ENCODE measurements at regions not wholly inside any gene's neighbourhood (a gene's known extent, or its start where the extent isn't known, plus 50 kb on each side); places are given as distances from the start of the nearest gene placed in this dataset.
"Not testable (repeated sequence)": the region's sequence is repeated elsewhere in the genome, so short reads cannot be mapped to it uniquely, and the experiment has no call there.

GRCh38 chr6:50899306-50899870, 80.7 kb downstream of the TFAP2B start:
- no peak for DNase-seq (ENCODE audit: low spot score)
- H3K36me3 Mint-ChIP-seq (ENCODE audit: low read depth) = no peaks in the 10 kb centered on the region
- peaks cover 1% of the 10 kb centered on the region for H3K27me3 Mint-ChIP-seq (ENCODE audit: insufficient read depth)
- no peaks in the 10 kb centered on the region for H3K4me1 Mint-ChIP-seq (ENCODE audit: low read depth)
- H3K9me3 Mint-ChIP-seq = no peaks in the 10 kb centered on the region
- H3K27ac Mint-ChIP-seq = no peak overlapping the region
- intact Hi-C loops (cut with micrococcal nuclease) = no loop called here
- no peak overlapping the region for H3K4me3 Mint-ChIP-seq

GRCh38 chr6:50902260-50902659, 83.6 kb downstream of the TFAP2B start:
- Mint-ChIP-seq H3K9me3 (no peaks in the 10 kb centered on the region), H3K36me3 (ENCODE audit: low read depth) (no peaks in the 10 kb centered on the region), H3K27me3 (ENCODE audit: insufficient read depth) (no peaks in the 10 kb centered on the region), H3K4me3 (no peak overlapping the region), H3K27ac (no peak overlapping the region), H3K4me1 (ENCODE audit: low read depth) (no peaks in the 10 kb centered on the region)
- no peak for DNase-seq (ENCODE audit: low spot score)
- intact Hi-C loops (cut with micrococcal nuclease) = no loop called here

GRCh38 chr6:50905297-50905696, 86.6 kb downstream of the TFAP2B start:
- Mint-ChIP-seq H3K4me3 (no peak overlapping the region), H3K4me1 (ENCODE audit: low read depth) (no peaks in the 10 kb centered on the region), H3K27ac (no peak overlapping the region), H3K27me3 (ENCODE audit: insufficient read depth) (no peaks in the 10 kb centered on the region), H3K9me3 (no peaks in the 10 kb centered on the region), H3K36me3 (ENCODE audit: low read depth) (no peaks in the 10 kb centered on the region)
- intact Hi-C loops (cut with micrococcal nuclease) = no loop called here
- DNase-seq (ENCODE audit: low spot score) = no peak

- DNase-seq (ENCODE audit: low spot score) = no peak
- H3K9me3 Mint-ChIP-seq = no peaks in the 10 kb centered on the region
- H3K4me3 Mint-ChIP-seq = no peak overlapping the region
- no peaks in the 10 kb centered on the region for H3K27me3 Mint-ChIP-seq (ENCODE audit: insufficient read depth)
- no peaks in the 10 kb centered on the region for H3K36me3 Mint-ChIP-seq (ENCODE audit: low read depth)
- intact Hi-C loops (cut with micrococcal nuclease) = no loop called here
- no peak overlapping the region for H3K27ac Mint-ChIP-seq
- no peaks in the 10 kb centered on the region for H3K4me1 Mint-ChIP-seq (ENCODE audit: low read depth)
Measured at GRCh38 chr6:50907565-50907964, 88.9 kb downstream of the TFAP2B start.

GRCh38 chr6:50913105-50913770, 94.6 kb downstream of the TFAP2B start:
- intact Hi-C loops (cut with micrococcal nuclease) = no loop called here
- no peaks in the 10 kb centered on the region for H3K36me3 Mint-ChIP-seq (ENCODE audit: low read depth)
- H3K4me3 Mint-ChIP-seq = no peak overlapping the region
- no peak for DNase-seq (ENCODE audit: low spot score)
- no peaks in the 10 kb centered on the region for H3K27me3 Mint-ChIP-seq (ENCODE audit: insufficient read depth)
- no peak overlapping the region for H3K27ac Mint-ChIP-seq
- no peaks in the 10 kb centered on the region for H3K9me3 Mint-ChIP-seq
- no peaks in the 10 kb centered on the region for H3K4me1 Mint-ChIP-seq (ENCODE audit: low read depth)

GRCh38 chr6:50921378-50921777, 102.7 kb downstream of the TFAP2B start:
- H3K27ac Mint-ChIP-seq; H3K27me3 Mint-ChIP-seq (ENCODE audit: insufficient read depth); intact Hi-C loops (cut with micrococcal nuclease); H3K4me1 Mint-ChIP-seq (ENCODE audit: low read depth); H3K36me3 Mint-ChIP-seq (ENCODE audit: low read depth); H3K4me3 Mint-ChIP-seq; DNase-seq (ENCODE audit: low spot score); H3K9me3 Mint-ChIP-seq: not testable (repeated sequence)

- DNase-seq (ENCODE audit: low spot score) = no peak
- Mint-ChIP-seq H3K27me3 (ENCODE audit: insufficient read depth) (no peaks in the 10 kb centered on the region), H3K27ac (no peak overlapping the region), H3K36me3 (ENCODE audit: low read depth) (no peaks in the 10 kb centered on the region), H3K4me3 (no peak overlapping the region), H3K4me1 (ENCODE audit: low read depth) (no peaks in the 10 kb centered on the region), H3K9me3 (peaks cover 9% of the 10 kb centered on the region)
- intact Hi-C loops (cut with micrococcal nuclease) = no loop called here
Measured at GRCh38 chr6:50921968-50922367, 103.3 kb downstream of the TFAP2B start.

GRCh38 chr6:50922579-50923525, 104.2 kb downstream of the TFAP2B start:
- H3K9me3 Mint-ChIP-seq = peaks cover 9% of the 10 kb centered on the region
- DNase-seq (ENCODE audit: low spot score) = no peak
- intact Hi-C loops (cut with micrococcal nuclease) = no loop called here
- H3K27me3 Mint-ChIP-seq (ENCODE audit: insufficient read depth) = no peaks in the 10 kb centered on the region
- H3K36me3 Mint-ChIP-seq (ENCODE audit: low read depth) = no peaks in the 10 kb centered on the region
- H3K27ac Mint-ChIP-seq = no peak overlapping the region
- no peaks in the 10 kb centered on the region for H3K4me1 Mint-ChIP-seq (ENCODE audit: low read depth)
- H3K4me3 Mint-ChIP-seq = no peak overlapping the region

GRCh38 chr6:50924758-50925157, 106.1 kb downstream of the TFAP2B start:
- DNase-seq (ENCODE audit: low spot score) = no peak
- H3K27me3 Mint-ChIP-seq (ENCODE audit: insufficient read depth) = no peaks in the 10 kb centered on the region
- intact Hi-C loops (cut with micrococcal nuclease) = no loop called here
- peaks cover 9% of the 10 kb centered on the region for H3K9me3 Mint-ChIP-seq
- no peak overlapping the region for H3K27ac Mint-ChIP-seq
- H3K4me3 Mint-ChIP-seq = no peak overlapping the region
- no peaks in the 10 kb centered on the region for H3K4me1 Mint-ChIP-seq (ENCODE audit: low read depth)
- H3K36me3 Mint-ChIP-seq (ENCODE audit: low read depth) = no peaks in the 10 kb centered on the region

GRCh38 chr6:50925548-50925947, 106.9 kb downstream of the TFAP2B start:
- Mint-ChIP-seq H3K9me3 (peaks cover 9% of the 10 kb centered on the region), H3K27me3 (ENCODE audit: insufficient read depth) (no peaks in the 10 kb centered on the region), H3K4me1 (ENCODE audit: low read depth) (no peaks in the 10 kb centered on the region), H3K4me3 (no peak overlapping the region), H3K27ac (no peak overlapping the region), H3K36me3 (ENCODE audit: low read depth) (no peaks in the 10 kb centered on the region)
- intact Hi-C loops (cut with micrococcal nuclease) = no loop called here
- DNase-seq (ENCODE audit: low spot score) = no peak

GRCh38 chr6:50925981-50926380, 107.3 kb downstream of the TFAP2B start:
- no peaks in the 10 kb centered on the region for H3K36me3 Mint-ChIP-seq (ENCODE audit: low read depth)
- H3K9me3 Mint-ChIP-seq = peaks cover 9% of the 10 kb centered on the region
- intact Hi-C loops (cut with micrococcal nuclease) = no loop called here
- no peaks in the 10 kb centered on the region for H3K27me3 Mint-ChIP-seq (ENCODE audit: insufficient read depth)
- H3K4me1 Mint-ChIP-seq (ENCODE audit: low read depth) = no peaks in the 10 kb centered on the region
- no peak for DNase-seq (ENCODE audit: low spot score)
- no peak overlapping the region for H3K27ac Mint-ChIP-seq
- H3K4me3 Mint-ChIP-seq = no peak overlapping the region

- Mint-ChIP-seq H3K27ac (no peak overlapping the region), H3K4me3 (no peak overlapping the region), H3K36me3 (ENCODE audit: low read depth) (no peaks in the 10 kb centered on the region), H3K9me3 (peaks cover 4% of the 10 kb centered on the region), H3K4me1 (ENCODE audit: low read depth) (no peaks in the 10 kb centered on the region), H3K27me3 (ENCODE audit: insufficient read depth) (no peaks in the 10 kb centered on the region)
- intact Hi-C loops (cut with micrococcal nuclease) = no loop called here
- no peak for DNase-seq (ENCODE audit: low spot score)
Measured at GRCh38 chr6:50927800-50928199, 109.1 kb downstream of the TFAP2B start.

- H3K36me3 Mint-ChIP-seq (ENCODE audit: low read depth) = no peaks in the 10 kb centered on the region
- no peak overlapping the region for H3K4me3 Mint-ChIP-seq
- no peaks in the 10 kb centered on the region for H3K27me3 Mint-ChIP-seq (ENCODE audit: insufficient read depth)
- no peaks in the 10 kb centered on the region for H3K4me1 Mint-ChIP-seq (ENCODE audit: low read depth)
- DNase-seq (ENCODE audit: low spot score) = no peak
- H3K9me3 Mint-ChIP-seq = no peaks in the 10 kb centered on the region
- intact Hi-C loops (cut with micrococcal nuclease) = no loop called here
- H3K27ac Mint-ChIP-seq = no peak overlapping the region
Measured at GRCh38 chr6:50929323-50929722, 110.7 kb downstream of the TFAP2B start.

Measured in activated T-helper 1 cell treated with anti-CD3 and anti-CD28 coated beads, Interleukin-12 subunit alpha, Interleukin-12 subunit beta, Interleukin-2, Interleukin-4 antibody, amounts not matched to agents 30 ng/mL and 10 ng/mL and 1 ng/mL, durations not matched to agents 14 hours and 24 hours and 36 hours (primary cell).